HCT116 (cell line): ENCODE measurements at regions not wholly inside any gene's neighbourhood (a gene's known extent, or its start where the extent isn't known, plus 50 kb on each side); places are given as distances from the start of the nearest gene placed in this dataset.

ENCODE experiments used
- CTCF ChIP-seq, 3 experiments: fragments of 200-600 bp in 1 of 3; sonication (generic) in 1 of 3; IDR thresholded peaks in 2 of 3; conservative IDR thresholded peaks in 1 of 3; 2 replicates each; pipeline ENCODE4 v1.5.1; 2012 to 2017; ENCODE audit warnings: low read depth in 2 of 3, low read length in 2 of 3, antibody characterized with exemption in 1 of 3, borderline replicate concordance in 1 of 3, control low read depth in 1 of 3, mild to moderate bottlenecking in 1 of 3, mixed read lengths in 1 of 3, mixed run types in 1 of 3, moderate library complexity in 1 of 3; ENCODE audit not compliant: insufficient read depth in 1 of 3
- EGR1 ChIP-seq: IDR thresholded peaks from 2 replicates; pipeline ENCODE4 v1.6.1; 2012; ENCODE audit warnings: low read depth
- EZH2 ChIP-seq: fragments of 200-600 bp; sonication (generic); IDR thresholded peaks from 2 replicates; pipeline ENCODE4 v1.6.1; 2017; ENCODE audit warnings: antibody characterized with exemption, mixed run types
- EZH2phosphoT487 ChIP-seq: fragments of 200-600 bp; IDR thresholded peaks from 2 replicates; pipeline ENCODE4 v1.6.1; 2018; ENCODE audit warnings: antibody characterized with exemption, borderline replicate concordance
- MAX ChIP-seq: IDR thresholded peaks from 2 replicates; pipeline ENCODE4 v1.6.1; 2012
- POLR2A ChIP-seq: IDR thresholded peaks from 2 replicates; pipeline ENCODE4 v1.7.0; 2011; ENCODE audit warnings: borderline replicate concordance; ENCODE audit not compliant: insufficient read depth, insufficient read length; ENCODE audit errors: extremely low read depth
- POLR2AphosphoS5 ChIP-seq: IDR thresholded peaks from 2 replicates; pipeline ENCODE4 v1.6.1; 2011; ENCODE audit warnings: mild to moderate bottlenecking, low read depth, low read length, moderate library complexity
- SIN3A ChIP-seq: IDR thresholded peaks from 2 replicates; pipeline ENCODE4 v1.6.1; 2012; ENCODE audit warnings: low read depth
- TCF7L2 ChIP-seq: IDR thresholded peaks from 2 replicates; pipeline ENCODE4 v1.7.0; 2011; ENCODE audit warnings: borderline replicate concordance, inconsistent platforms; ENCODE audit not compliant: insufficient read depth, insufficient read length; ENCODE audit errors: extremely low read depth
- ZBTB33 ChIP-seq: IDR thresholded peaks from 2 replicates; pipeline ENCODE4 v1.6.1; 2011; ENCODE audit warnings: mild to moderate bottlenecking, low read length, moderate library complexity; ENCODE audit not compliant: insufficient replicate concordance; ENCODE audit errors: extremely low read depth

- TF ChIP-seq POLR2A, result no peak
- no peak; a peak in 1 of 6 replicates for TF ChIP-seq CTCF (IDR thresholded peaks at IDR 0.05 in 2 of 3, conservative IDR thresholded peaks at IDR 0.05 in 1 of 3; ENCODE audit: borderline replicate concordance in 1 of 3, insufficient read depth in 1 of 3, low read depth in 2 of 3, low read length in 2 of 3)
- TF ChIP-seq EGR1, result no peak
- no peak for TF ChIP-seq MAX
- TF ChIP-seq EZH2, result no peak
- no peak for TF ChIP-seq SIN3A
- TF ChIP-seq EZH2phosphoT487, result no peak
- TF ChIP-seq ZBTB33, result no peak
- TF ChIP-seq TCF7L2, result no peak
- no peak for TF ChIP-seq POLR2AphosphoS5
Observed at GRCh38 chr4:138062929-138063328, 179.2 kb downstream of the SLC7A11 start.
